DMS53 treated with DMSO at 0.1 percent for 48 hours (cell line): ENCODE measurements at regions not wholly inside any gene's neighbourhood (a gene's known extent, or its start where the extent isn't known, plus 50 kb on each side); places are given as distances from the start of the nearest gene placed in this dataset.

Experiments used
- DNase-seq: peaks from one replicate; lab custom pipeline; 2025; ENCODE audit not compliant: unreplicated experiment; lab: John Stamatoyannopoulos, UW

GRCh38 chr3:131151-131888 lies 65.2 kb upstream of the CHL1 start:
- no peak for DNase-seq

- DNase-seq: no peak
These were observed 64.2 kb upstream of the CHL1 start for GRCh38 chr3:132378-132777.

GRCh38 chr3:132904-133303 lies 63.7 kb upstream of the CHL1 start:
- no peak for DNase-seq

- DNase-seq: no peak
These were observed 55.7 kb upstream of the CHL1 start for GRCh38 chr3:140748-141330.
